ENCODE measurements at regions not wholly inside any gene's neighbourhood (a gene's known extent, or its start where the extent isn't known, plus 50 kb on each side); places are given as distances from the start of the nearest gene placed in this dataset.

DNA sequence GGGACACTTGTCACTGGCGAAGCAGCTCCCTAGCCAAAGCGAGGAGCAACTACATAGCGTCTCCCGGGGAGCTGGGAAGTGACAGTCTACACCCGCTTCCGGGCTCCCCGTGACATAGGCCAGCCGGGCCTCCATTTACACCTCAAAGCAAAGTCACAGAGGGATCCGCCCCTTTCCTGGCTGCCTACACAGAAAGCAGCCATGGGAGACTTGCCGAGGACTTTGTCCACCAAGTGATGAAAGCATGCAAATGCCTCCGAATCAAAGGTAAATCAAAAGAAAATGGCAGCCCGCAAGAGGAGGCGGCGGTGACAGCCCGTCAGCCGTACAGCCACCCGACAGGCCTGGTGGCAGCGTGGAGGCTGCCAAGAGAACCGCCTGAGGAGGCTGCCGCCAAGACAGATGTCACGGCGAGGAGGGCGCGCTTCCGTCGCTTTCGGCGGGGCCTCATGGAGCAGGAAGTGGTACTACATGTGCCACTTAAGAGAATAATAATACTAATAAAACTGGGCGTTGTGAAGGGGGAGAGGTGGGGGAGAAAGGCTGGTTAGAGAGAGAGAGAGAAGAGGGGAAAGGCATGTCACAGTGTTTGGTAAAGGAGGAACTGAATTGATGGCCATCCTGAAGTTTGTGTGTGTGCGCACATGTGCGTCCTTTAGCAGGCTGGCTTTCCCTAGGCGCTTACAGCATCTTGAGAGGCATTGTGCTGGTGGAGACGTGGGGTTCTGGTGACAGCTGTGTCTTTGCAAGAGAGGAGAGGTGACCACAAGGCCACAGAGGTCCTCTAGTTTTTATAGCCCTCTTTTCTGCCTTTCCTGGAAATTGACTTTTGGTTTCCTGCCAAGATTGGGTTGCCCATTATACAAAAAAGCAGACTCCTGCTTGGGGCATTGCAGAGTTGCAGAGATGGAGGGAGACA, 661.7 kb downstream of the VRK1 start:
- Histone ChIP-seq H3K4me1 (peaks cover 0 to 8% (median 0%) of the 10 kb centered on the region in 10 experiments; a peak in 1 of 20 replicates), H3K9me3 (replicated peaks in 1 of 11) (peaks cover 8 to 29% (median 20%) of the 10 kb centered on the region in 11 experiments), H3K4me3 (no peak overlapping the region), H4K20me1 (no peaks in the 10 kb centered on the region), H3K27me3 (no peaks in the 10 kb centered on the region), H3K9ac (no peak overlapping the region), H3K27ac (no peak overlapping the region), H3K36me3 (no peaks in the 10 kb centered on the region), H3K4me2 (peak overlapping the region in 2 of 11 experiments; percentile 7 to 25; a peak in 2 of 22 replicates)
- TF ChIP-seq Cebpa-rat (IDR thresholded peaks at IDR 0.05) = no peak

DNA sequence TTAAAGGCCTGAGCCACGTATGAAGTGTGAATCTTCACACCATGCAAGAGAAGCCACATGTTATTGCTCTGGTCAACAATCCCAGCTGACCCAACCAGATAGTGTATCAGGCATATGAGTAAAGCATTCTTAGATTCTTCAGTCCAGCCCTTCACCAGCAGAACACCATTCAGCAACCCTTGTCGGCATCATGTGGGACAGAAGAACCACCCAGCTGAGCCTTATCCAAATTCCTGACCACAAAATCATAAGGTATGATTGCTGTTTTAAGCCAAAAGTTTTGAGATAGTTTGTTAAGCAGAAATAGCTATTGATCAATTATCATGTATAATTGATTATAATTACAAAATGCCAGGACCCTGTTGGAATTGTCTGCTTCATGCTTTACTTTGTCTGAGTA, 664.9 kb downstream of the VRK1 start:
- Histone ChIP-seq H3K9ac (no peak overlapping the region), H3K4me1 (peaks cover 0 to 8% (median 0%) of the 10 kb centered on the region in 10 experiments; a peak in 1 of 20 replicates), H3K36me3 (no peaks in the 10 kb centered on the region), H3K9me3 (replicated peaks in 1 of 11) (peaks cover 8 to 29% (median 20%) of the 10 kb centered on the region in 11 experiments), H3K4me2 (no peak overlapping the region), H3K27ac (no peak overlapping the region), H3K27me3 (no peaks in the 10 kb centered on the region), H3K4me3 (no peak overlapping the region), H4K20me1 (no peaks in the 10 kb centered on the region)
- TF ChIP-seq Cebpa-rat (IDR thresholded peaks at IDR 0.05) = no peak

GRCh38 chr14:97468220-97468619, 671.0 kb downstream of the VRK1 start:
- no peaks in the 10 kb centered on the region for H3K36me3 ChIP-seq
- no peak overlapping the region for H3K9ac ChIP-seq
- no peaks in the 10 kb centered on the region for H3K27me3 ChIP-seq
- TF ChIP-seq Cebpa-rat (IDR thresholded peaks at IDR 0.05) = no peak
- no peaks in the 10 kb centered on the region for H4K20me1 ChIP-seq
- no peak overlapping the region for H3K4me3 ChIP-seq
- H3K27ac ChIP-seq = no peak overlapping the region
- H3K4me2 ChIP-seq = no peak overlapping the region
- peaks cover 0 to 6% (median 0%) of the 10 kb centered on the region in 11 experiments; a peak in 1 of 22 replicates for H3K9me3 ChIP-seq (replicated peaks in 1 of 11)
- no peaks in the 10 kb centered on the region for H3K4me1 ChIP-seq

DNA sequence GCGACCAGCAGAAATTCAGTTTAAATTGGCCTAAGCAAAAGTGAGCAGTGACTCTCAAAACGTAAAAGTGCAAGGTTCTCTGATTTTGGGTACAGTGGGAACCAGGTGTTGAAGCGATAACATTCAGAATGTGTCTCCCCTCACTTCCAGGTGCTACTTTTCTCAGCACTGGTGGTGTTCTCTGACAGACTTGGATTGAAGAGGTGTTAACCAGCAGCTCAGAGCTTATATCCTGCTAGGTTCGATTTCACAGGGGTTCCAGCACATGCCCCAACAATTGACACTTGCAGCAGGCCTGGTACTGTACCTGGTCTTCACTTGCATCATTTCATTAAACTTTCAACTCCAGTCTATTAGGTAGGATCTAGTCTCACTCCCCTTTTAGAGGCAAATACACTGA, 680.2 kb downstream of the VRK1 start:
- Histone ChIP-seq H3K4me2 (no peak overlapping the region), H3K27ac (no peak overlapping the region), H4K20me1 (no peaks in the 10 kb centered on the region), H3K36me3 (no peaks in the 10 kb centered on the region), H3K9ac (no peak overlapping the region), H3K27me3 (no peaks in the 10 kb centered on the region), H3K4me1 (no peaks in the 10 kb centered on the region), H3K9me3 (replicated peaks in 1 of 11) (peaks cover 0 to 6% (median 0%) of the 10 kb centered on the region in 11 experiments; a peak in 1 of 22 replicates), H3K4me3 (no peak overlapping the region)
- no peak for TF ChIP-seq Cebpa-rat (IDR thresholded peaks at IDR 0.05)

DNA sequence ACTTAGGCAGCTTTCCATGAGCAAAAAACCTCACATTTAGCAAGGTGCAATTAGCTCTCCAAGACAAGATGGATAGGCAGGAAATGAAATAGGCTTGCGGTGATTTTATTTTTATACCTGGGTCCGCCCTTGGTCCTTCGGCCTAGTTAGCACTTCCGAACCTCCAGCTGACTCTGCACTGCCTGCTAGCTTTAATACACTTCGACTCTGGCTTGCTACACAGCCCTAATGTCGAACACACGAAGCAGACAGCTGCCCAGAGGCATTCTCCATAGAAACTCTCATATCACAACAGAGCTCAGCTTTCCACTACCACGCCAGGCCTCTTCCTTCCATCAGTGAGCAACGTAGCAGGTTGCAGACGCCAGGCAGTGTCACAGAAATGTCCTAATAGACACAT, 688.0 kb downstream of the VRK1 start:
- TF ChIP-seq Cebpa-rat (IDR thresholded peaks at IDR 0.05) = no peak
- Histone ChIP-seq H3K9me3 (replicated peaks in 1 of 11) (0 out of 22 replicates have a peak, but pooled peaks cover 0 to 1% (median 0%) of the 10 kb centered on the region in 11 experiments), H3K4me2 (no peak overlapping the region)

DNA sequence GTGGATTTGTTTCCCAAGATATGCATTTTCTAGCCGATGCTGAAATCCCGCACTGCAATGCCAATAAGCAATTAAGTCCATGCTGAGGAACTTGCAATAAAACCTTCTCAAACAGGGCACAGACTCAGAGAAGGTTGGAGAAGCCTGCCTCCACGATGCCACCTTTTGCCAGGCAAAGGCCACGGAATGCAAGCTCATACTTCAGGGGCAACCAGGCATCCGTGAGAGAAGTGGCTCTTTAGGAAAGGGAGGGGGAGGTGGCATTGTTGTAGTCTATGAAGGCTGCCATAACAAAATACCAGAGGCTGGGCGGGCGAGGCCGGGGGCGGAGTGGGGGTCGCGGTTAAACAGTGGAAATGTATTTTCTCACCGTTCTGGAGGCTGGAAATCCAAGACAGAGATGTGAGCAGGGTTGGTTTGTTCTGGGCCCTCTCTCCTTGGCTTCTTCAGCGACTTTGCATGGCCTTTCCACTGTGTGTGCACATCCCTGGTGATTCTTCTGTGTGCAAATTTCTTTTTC, 689.5 kb downstream of the VRK1 start:
- H3K4me2 ChIP-seq = no peak overlapping the region
- H3K27ac ChIP-seq = no peak overlapping the region
- H3K4me3 ChIP-seq = no peak overlapping the region
- peaks cover 0 to 6% (median 0%) of the 10 kb centered on the region in 11 experiments; a peak in 3 of 22 replicates for H3K9me3 ChIP-seq (replicated peaks in 1 of 11)
- H3K27me3 ChIP-seq = no peaks in the 10 kb centered on the region
- H4K20me1 ChIP-seq = no peaks in the 10 kb centered on the region
- no peak for TF ChIP-seq Cebpa-rat (IDR thresholded peaks at IDR 0.05)
- no peaks in the 10 kb centered on the region for H3K36me3 ChIP-seq
- no peak overlapping the region for H3K9ac ChIP-seq
- H3K4me1 ChIP-seq = no peaks in the 10 kb centered on the region

More for the DNA sequence above, 688.0 kb downstream of the VRK1 start:
- H3K27ac ChIP-seq = no peak overlapping the region
- H3K9ac ChIP-seq = no peak overlapping the region
- H4K20me1 ChIP-seq = no peaks in the 10 kb centered on the region
- no peak overlapping the region for H3K4me3 ChIP-seq
- no peaks in the 10 kb centered on the region for H3K4me1 ChIP-seq
- H3K36me3 ChIP-seq = no peaks in the 10 kb centered on the region
- H3K27me3 ChIP-seq = no peaks in the 10 kb centered on the region

- Histone ChIP-seq H3K27ac (no peak overlapping the region), H4K20me1 (no peaks in the 10 kb centered on the region), H3K27me3 (no peaks in the 10 kb centered on the region), H3K9ac (no peak overlapping the region), H3K4me1 (no peaks in the 10 kb centered on the region), H3K4me2 (no peak overlapping the region), H3K4me3 (no peak overlapping the region), H3K36me3 (0 out of 22 replicates have a peak, but pooled peaks cover 0 to 4% (median 0%) of the 10 kb centered on the region in 11 experiments), H3K9me3 (replicated peaks in 1 of 11) (peaks cover 22 to 36% (median 27%) of the 10 kb centered on the region in 11 experiments)
- no peak for TF ChIP-seq Cebpa-rat (IDR thresholded peaks at IDR 0.05)
Measured at GRCh38 chr14:97489750-97490149, 692.6 kb downstream of the VRK1 start.

- no peak for TF ChIP-seq Cebpa-rat (IDR thresholded peaks at IDR 0.05)
- Histone ChIP-seq H3K27ac (no peak overlapping the region), H3K4me3 (no peak overlapping the region), H3K4me2 (no peak overlapping the region), H3K9ac (no peak overlapping the region), H4K20me1 (no peaks in the 10 kb centered on the region), H3K9me3 (replicated peaks in 1 of 11) (peaks cover 22 to 36% (median 27%) of the 10 kb centered on the region in 11 experiments), H3K27me3 (no peaks in the 10 kb centered on the region), H3K4me1 (no peaks in the 10 kb centered on the region), H3K36me3 (0 out of 22 replicates have a peak, but pooled peaks cover 0 to 4% (median 0%) of the 10 kb centered on the region in 11 experiments)
Measured at GRCh38 chr14:97490521-97491070, 693.4 kb downstream of the VRK1 start.

DNA sequence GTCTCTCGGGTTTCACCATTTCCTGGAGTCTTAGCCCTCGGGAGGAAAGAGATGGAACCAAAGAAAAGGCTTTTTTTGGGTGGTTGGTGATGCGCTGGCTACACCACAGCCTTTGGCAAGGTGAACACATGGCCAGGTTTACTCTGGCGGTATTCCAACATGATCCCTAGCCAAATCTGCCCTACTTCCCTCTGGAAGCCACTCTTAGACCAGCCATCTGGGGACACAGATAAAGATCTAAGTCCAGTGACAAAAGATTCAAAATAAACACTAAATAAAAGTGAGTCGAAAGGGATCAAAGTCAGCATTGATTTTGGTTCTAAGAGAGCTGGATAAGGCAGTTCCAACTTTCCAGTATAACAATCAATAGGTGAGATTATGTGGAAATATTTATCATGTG, 694.5 kb downstream of the VRK1 start:
- H3K27ac ChIP-seq = no peak overlapping the region
- no peak overlapping the region for H3K4me3 ChIP-seq
- H3K4me1 ChIP-seq = no peaks in the 10 kb centered on the region
- H3K27me3 ChIP-seq = no peaks in the 10 kb centered on the region
- H3K9ac ChIP-seq = no peak overlapping the region
- TF ChIP-seq Cebpa-rat (IDR thresholded peaks at IDR 0.05) = no peak
- 0 out of 22 replicates have a peak, but pooled peaks cover 0 to 4% (median 0%) of the 10 kb centered on the region in 11 experiments for H3K36me3 ChIP-seq
- peaks cover 22 to 36% (median 27%) of the 10 kb centered on the region in 11 experiments for H3K9me3 ChIP-seq (replicated peaks in 1 of 11)
- H4K20me1 ChIP-seq = no peaks in the 10 kb centered on the region
- no peak overlapping the region for H3K4me2 ChIP-seq

All from BLaER1 treated with 17β-estradiol and CSF1 and Interleukin-3, amounts not matched to agents 10 nM and 100 nM (cell line).